ENCODE measurements at regions not wholly inside any gene's neighbourhood (a gene's known extent, or its start where the extent isn't known, plus 50 kb on each side); places are given as distances from the start of the nearest gene placed in this dataset.

DNA sequence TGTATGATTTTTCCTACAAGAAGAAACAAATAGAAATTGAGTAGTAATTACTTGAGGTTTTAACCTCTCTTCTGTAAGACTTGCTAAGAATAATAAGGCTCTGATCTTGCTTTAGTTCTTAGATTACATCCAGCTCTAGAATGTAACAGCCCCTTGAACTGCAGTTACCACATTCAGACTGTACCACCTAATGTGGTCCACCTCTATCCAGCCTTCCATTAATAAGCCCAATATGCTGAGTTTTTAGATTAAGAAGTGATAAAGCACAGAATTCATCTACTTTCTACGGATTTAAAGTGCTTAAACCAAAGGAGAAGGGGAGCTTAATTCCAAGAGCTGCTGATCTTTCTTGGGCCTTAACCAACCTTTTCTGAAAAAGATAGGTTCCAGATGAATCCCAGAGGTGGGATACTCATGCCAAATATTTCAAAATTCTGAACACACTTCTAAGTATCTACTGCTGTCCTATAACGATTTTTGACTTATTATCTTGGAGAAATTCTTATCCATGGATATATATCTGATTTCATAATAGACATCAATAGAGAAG lies 131.5 kb downstream of the ZNF608 start:
- BruUV-seq (replicated peaks) = no TSS peak
- TF ChIP-seq FOS (IDR thresholded peaks at IDR 0.05; ENCODE audit: borderline replicate concordance, insufficient read depth, low read length) (no peak), GATA2 (IDR thresholded peaks at IDR 0.05; ENCODE audit: insufficient read depth, insufficient read length, low read depth, low read length) (no peak)
- H4K20me1 ChIP-seq (replicated peaks; ENCODE audit: control insufficient read depth, extremely low read depth, insufficient read depth, low read length) = no peaks in the 10 kb centered on the region
- FAIRE-seq (no peak), DNase-seq (ENCODE audit: low read depth, low spot score) (no peak)
- H3K36me3 ChIP-seq (ENCODE audit: control insufficient read depth in 2 of 2, extremely low read depth in 1 of 2, insufficient read depth in 2 of 2, low read length in 2 of 2) = no peaks in the 10 kb centered on the region
- no peak overlapping the region for H3K4me2 ChIP-seq (ENCODE audit: insufficient read depth, low read length)
- no peaks in the 10 kb centered on the region for H3K9me1 ChIP-seq (replicated peaks; ENCODE audit: control insufficient read depth, extremely low read depth, insufficient read depth, low read length)
- H3K27ac ChIP-seq (ENCODE audit: insufficient read depth, low read depth, low read length) = no peak overlapping the region
- peaks cover 5% of the 10 kb centered on the region for H3K4me1 ChIP-seq (ENCODE audit: control insufficient read depth, extremely low read depth, insufficient read depth, low read length)
- dilution Hi-C loops (cut with MboI; ENCODE audit: extremely low pct_ligation_motif_present, low sequenced_read_pairs) (no loop called here), intact Hi-C loops (cut with micrococcal nuclease) (no loop called here)
- H3K9me3 ChIP-seq (replicated peaks; ENCODE audit: control insufficient read depth, insufficient read depth, low read length) = no peaks in the 10 kb centered on the region
- no peaks in the 10 kb centered on the region for H3K27me3 ChIP-seq (ENCODE audit: control insufficient read depth in 2 of 2, insufficient read depth in 2 of 2, low read length in 2 of 2)
- H3K79me2 ChIP-seq (ENCODE audit: control insufficient read depth, insufficient read depth, low read length) = no peaks in the 10 kb centered on the region
- ChIA-PET CTCF (no interaction called here), POLR2A (no interaction called here)
- no peak overlapping the region for H3K9ac ChIP-seq (replicated peaks; ENCODE audit: extremely low read depth, insufficient read depth, low read length)
- H3K4me3 ChIP-seq (replicated peaks in 1 of 3; ENCODE audit: insufficient read depth in 1 of 3, low read depth in 1 of 3, low read length in 3 of 3) = no peak overlapping the region
- H2AFZ ChIP-seq (ENCODE audit: low read depth, low read length) = no peak overlapping the region

DNA sequence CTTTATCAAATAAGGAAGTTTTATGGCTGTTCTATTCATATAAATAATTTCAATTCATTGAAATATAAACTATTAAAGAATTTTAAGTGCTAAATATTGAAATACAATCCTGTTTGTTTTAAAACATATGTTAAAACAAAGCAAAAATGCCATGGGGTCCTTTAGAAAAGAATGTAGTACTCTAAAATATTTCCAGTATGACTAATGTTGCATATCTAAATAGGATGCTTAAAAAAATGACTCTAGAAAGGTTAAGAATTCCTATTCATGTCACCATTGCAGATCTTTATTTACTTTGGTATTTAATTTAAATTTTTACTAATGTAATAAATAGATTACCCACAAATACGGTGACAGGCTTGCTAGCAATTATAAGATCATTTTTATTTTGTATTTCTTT lies 132.3 kb downstream of the ZNF608 start:
- TF ChIP-seq, protein P1, sequence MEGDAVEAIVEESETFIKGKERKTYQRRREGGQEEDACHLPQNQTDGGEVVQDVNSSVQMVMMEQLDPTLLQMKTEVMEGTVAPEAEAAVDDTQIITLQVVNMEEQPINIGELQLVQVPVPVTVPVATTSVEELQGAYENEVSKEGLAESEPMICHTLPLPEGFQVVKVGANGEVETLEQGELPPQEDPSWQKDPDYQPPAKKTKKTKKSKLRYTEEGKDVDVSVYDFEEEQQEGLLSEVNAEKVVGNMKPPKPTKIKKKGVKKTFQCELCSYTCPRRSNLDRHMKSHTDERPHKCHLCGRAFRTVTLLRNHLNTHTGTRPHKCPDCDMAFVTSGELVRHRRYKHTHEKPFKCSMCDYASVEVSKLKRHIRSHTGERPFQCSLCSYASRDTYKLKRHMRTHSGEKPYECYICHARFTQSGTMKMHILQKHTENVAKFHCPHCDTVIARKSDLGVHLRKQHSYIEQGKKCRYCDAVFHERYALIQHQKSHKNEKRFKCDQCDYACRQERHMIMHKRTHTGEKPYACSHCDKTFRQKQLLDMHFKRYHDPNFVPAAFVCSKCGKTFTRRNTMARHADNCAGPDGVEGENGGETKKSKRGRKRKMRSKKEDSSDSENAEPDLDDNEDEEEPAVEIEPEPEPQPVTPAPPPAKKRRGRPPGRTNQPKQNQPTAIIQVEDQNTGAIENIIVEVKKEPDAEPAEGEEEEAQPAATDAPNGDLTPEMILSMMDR (IDR thresholded peaks at IDR 0.05; ENCODE audit: extremely low read depth in 1 of 2, insufficient read depth in 1 of 2, low read depth in 1 of 2, low read length in 2 of 2) = no peak
- TF ChIP-seq, protein P2, sequence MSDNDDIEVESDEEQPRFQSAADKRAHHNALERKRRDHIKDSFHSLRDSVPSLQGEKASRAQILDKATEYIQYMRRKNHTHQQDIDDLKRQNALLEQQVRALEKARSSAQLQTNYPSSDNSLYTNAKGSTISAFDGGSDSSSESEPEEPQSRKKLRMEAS (IDR thresholded peaks at IDR 0.05; ENCODE audit: insufficient read depth, insufficient read length) = no peak
- TF ChIP-seq GATA2 (IDR thresholded peaks at IDR 0.05; ENCODE audit: insufficient read depth, insufficient read length, low read depth, low read length) (no peak), MYC (IDR thresholded peaks at IDR 0.05; ENCODE audit: low read depth, low read length) (no peak)
- Histone ChIP-seq H3K9me3 (replicated peaks; ENCODE audit: control insufficient read depth, insufficient read depth, low read length) (no peaks in the 10 kb centered on the region), H3K4me3 (replicated peaks in 1 of 3; ENCODE audit: insufficient read depth in 1 of 3, low read depth in 1 of 3, low read length in 3 of 3) (no peak overlapping the region), H3K27me3 (ENCODE audit: control insufficient read depth in 2 of 2, insufficient read depth in 2 of 2, low read length in 2 of 2) (no peaks in the 10 kb centered on the region), H3K4me2 (ENCODE audit: insufficient read depth, low read length) (no peak overlapping the region), H3K4me1 (ENCODE audit: control insufficient read depth, extremely low read depth, insufficient read depth, low read length) (peaks cover 5% of the 10 kb centered on the region), H3K27ac (ENCODE audit: insufficient read depth, low read depth, low read length) (no peak overlapping the region), H3K79me2 (ENCODE audit: control insufficient read depth, insufficient read depth, low read length) (no peaks in the 10 kb centered on the region), H3K9ac (replicated peaks; ENCODE audit: extremely low read depth, insufficient read depth, low read length) (no peak overlapping the region), H3K9me1 (replicated peaks; ENCODE audit: control insufficient read depth, extremely low read depth, insufficient read depth, low read length) (no peaks in the 10 kb centered on the region), H2AFZ (ENCODE audit: low read depth, low read length) (no peak overlapping the region), H3K36me3 (ENCODE audit: control insufficient read depth in 2 of 2, extremely low read depth in 1 of 2, insufficient read depth in 2 of 2, low read length in 2 of 2) (no peaks in the 10 kb centered on the region), H4K20me1 (replicated peaks; ENCODE audit: control insufficient read depth, extremely low read depth, insufficient read depth, low read length) (no peaks in the 10 kb centered on the region)
- no TSS peak for BruUV-seq (replicated peaks)
- DNase-seq (ENCODE audit: low read depth, low spot score) (no peak), FAIRE-seq (no peak)
- intact Hi-C loops (cut with micrococcal nuclease) = no loop called here
- ChIA-PET CTCF (no interaction called here), POLR2A (no interaction called here)
- dilution Hi-C loops (cut with MboI; ENCODE audit: extremely low pct_ligation_motif_present, low sequenced_read_pairs) = no loop called here

All from endothelial cell of umbilical vein (primary cell).